GM23338 (cell line): ENCODE measurements at regions not wholly inside any gene's neighbourhood (a gene's known extent, or its start where the extent isn't known, plus 50 kb on each side); places are given as distances from the start of the nearest gene placed in this dataset.

Source experiments
- ATAC-seq: fragments of 200-7000 bp; cut with Tn5 transposase; 3 replicates; pipeline ENCODE4 v1.9.1; 2020
- DNase-seq: peaks from one replicate; pipeline ENCODE4 v3.0.0-alpha.2; 2015; ENCODE audit warnings: low spot score
- H2AFZ ChIP-seq: fragments of 200-600 bp; sonication (generic); 2 replicates; pipeline ENCODE4 v1.8.0; 2016; ENCODE audit warnings: antibody characterized with exemption, mild to moderate bottlenecking, moderate library complexity
- H3F3A ChIP-seq: fragments of 200-600 bp; sonication (generic); replicated peaks from 2 replicates; pipeline ENCODE4 v1.8.0; 2017; ENCODE audit warnings: antibody characterized with exemption, mixed run types, low read depth
- H3K27ac ChIP-seq: fragments of 200-600 bp; sonication (generic); 2 replicates; pipeline ENCODE4 v1.6.1; 2016; ENCODE audit warnings: low read depth
- H3K27me3 ChIP-seq: fragments of 200-600 bp; sonication (generic); 2 replicates; pipeline ENCODE4 v1.8.0; 2016; ENCODE audit warnings: mild to moderate bottlenecking, mixed run types, moderate library complexity; ENCODE audit not compliant: insufficient read depth
- H3K36me3 ChIP-seq: fragments of 200-600 bp; sonication (generic); 2 replicates; pipeline ENCODE4 v1.8.0; 2016; ENCODE audit warnings: mild to moderate bottlenecking; ENCODE audit not compliant: insufficient read depth
- H3K4me1 ChIP-seq: fragments of 200-600 bp; sonication (generic); 2 replicates; pipeline ENCODE4 v1.8.0; 2016; ENCODE audit warnings: mild to moderate bottlenecking, moderate library complexity; ENCODE audit not compliant: insufficient read depth
- H3K4me2 ChIP-seq: fragments of 200-600 bp; sonication (generic); 2 replicates; pipeline ENCODE4 v1.7.1; 2017; ENCODE audit warnings: mixed run types
- H3K4me3 ChIP-seq: fragments of 200-600 bp; sonication (generic); 2 replicates; pipeline ENCODE4 v1.6.1; 2016; ENCODE audit warnings: mixed run types
- H3K79me2 ChIP-seq: fragments of 200-600 bp; sonication (generic); replicated peaks from 2 replicates; pipeline ENCODE4 v1.8.0; 2017; ENCODE audit warnings: mild to moderate bottlenecking; ENCODE audit not compliant: insufficient read depth
- H3K9me2 ChIP-seq: fragments of 200-600 bp; sonication (generic); 2 replicates; pipeline ENCODE4 v1.8.0; 2017; ENCODE audit not compliant: insufficient read depth
- H4K20me1 ChIP-seq: fragments of 200-600 bp; sonication (generic); replicated peaks from 2 replicates; pipeline ENCODE4 v1.8.0; 2017; ENCODE audit warnings: mild to moderate bottlenecking; ENCODE audit not compliant: insufficient read depth
- H3K27ac Mint-ChIP-seq: 2 replicates; pipeline ENCODE4 v1.8.0; 2020; ENCODE audit warnings: inconsistent platforms, mild to moderate bottlenecking, moderate library complexity, mixed read lengths
- H3K27me3 Mint-ChIP-seq: 3 replicates; pipeline ENCODE4 v1.8.0; 2022; ENCODE audit warnings: low read depth, mild to moderate bottlenecking, moderate library complexity, mixed read lengths, inconsistent platforms; ENCODE audit not compliant: insufficient read depth, poor library complexity
- H3K36me3 Mint-ChIP-seq: 3 replicates; pipeline ENCODE4 v1.8.0; 2021; ENCODE audit warnings: low read depth, mild to moderate bottlenecking, inconsistent platforms, moderate library complexity, mixed read lengths
- H3K4me1 Mint-ChIP-seq: 3 replicates; pipeline ENCODE4 v1.8.0; 2020; ENCODE audit warnings: mild to moderate bottlenecking, inconsistent platforms, mixed read lengths
- H3K4me3 Mint-ChIP-seq: 3 replicates; pipeline ENCODE4 v1.8.0; 2021; ENCODE audit warnings: moderate library complexity, mild to moderate bottlenecking, inconsistent platforms, mixed read lengths
- H3K9me3 Mint-ChIP-seq: 3 replicates; pipeline ENCODE4 v1.8.0; 2020; ENCODE audit warnings: moderate library complexity, mild to moderate bottlenecking, inconsistent platforms, mixed read lengths
- ETS1 ChIP-seq: IDR thresholded peaks from 2 replicates; pipeline ENCODE4 v1.6.1; 2016; ENCODE audit warnings: antibody characterized with exemption
- EZH2 ChIP-seq: fragments of 200-600 bp; sonication (generic); IDR thresholded peaks from one replicate; pipeline ENCODE4 v1.8.0; 2017; ENCODE audit warnings: antibody characterized with exemption, mild to moderate bottlenecking, low read depth; ENCODE audit not compliant: unreplicated experiment
- JUNB ChIP-seq: IDR thresholded peaks from one replicate; pipeline ENCODE4 v1.6.1; 2016; ENCODE audit warnings: antibody characterized with exemption; ENCODE audit not compliant: unreplicated experiment
- POLR2AphosphoS5 ChIP-seq: IDR thresholded peaks from 2 replicates; pipeline ENCODE4 v1.6.1; 2016; ENCODE audit warnings: antibody characterized with exemption, low read depth
- REST ChIP-seq: IDR thresholded peaks from one replicate; pipeline ENCODE4 v1.6.1; 2018; ENCODE audit warnings: antibody characterized with exemption; ENCODE audit not compliant: unreplicated experiment
- ZNF462 ChIP-seq: fragments of 250-450 bp; sonication (Bioruptor Pico); IDR thresholded peaks from 2 replicates; pipeline ENCODE4 v1.5.0; 2020; ENCODE audit warnings: mild to moderate bottlenecking, moderate library complexity

DNA sequence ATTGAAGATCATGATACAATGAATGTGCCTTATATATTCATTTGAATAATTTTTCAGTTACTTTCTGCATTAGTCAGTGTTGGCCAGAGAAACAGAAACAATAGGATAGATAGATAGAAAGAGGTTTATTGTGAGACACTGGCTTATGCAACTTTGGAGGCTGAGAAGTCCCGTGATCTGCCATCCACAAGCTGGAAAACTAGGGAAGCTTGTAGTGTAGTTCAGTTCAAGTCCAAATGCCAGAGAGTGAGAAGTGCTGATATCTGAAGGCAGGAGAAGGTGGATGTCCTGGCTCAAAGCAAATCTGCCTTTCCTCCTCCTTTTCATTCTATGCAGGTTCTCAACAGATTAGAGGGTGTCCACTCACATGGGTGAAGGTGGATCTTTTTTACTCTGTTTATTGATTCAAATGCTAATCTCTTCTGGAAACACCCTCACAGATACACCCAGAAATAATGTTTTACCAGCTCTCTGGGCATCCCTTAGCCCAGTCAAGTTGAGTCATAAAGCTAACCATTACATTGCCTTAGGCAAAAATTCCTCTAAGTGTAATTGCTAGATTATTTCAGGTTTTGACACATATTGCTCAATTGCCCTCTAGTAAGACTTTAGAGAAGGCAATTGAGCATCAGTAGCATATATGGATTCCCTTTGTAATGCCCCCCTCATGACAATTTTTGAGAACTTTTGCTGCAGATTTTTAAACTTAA, 341.4 kb downstream of the LPIN1 start:
- TF ChIP-seq ZNF462 (CRISPR knock-in tag) (no peak), EZH2 (no peak), ETS1 (no peak)
- Mint-ChIP-seq H3K27ac (no peak overlapping the region), H3K4me1 (peaks cover 21% of the 10 kb centered on the region), H3K27me3 (peaks cover 8% of the 10 kb centered on the region), H3K4me3 (no peak overlapping the region), H3K9me3 (no peaks in the 10 kb centered on the region), H3K36me3 (peaks cover 4% of the 10 kb centered on the region; the same call in 1 of the 3 replicates)
- Histone ChIP-seq H4K20me1 (no peaks in the 10 kb centered on the region), H3K27me3 (no peaks in the 10 kb centered on the region), H3F3A (peaks cover 11% of the 10 kb centered on the region), H3K36me3 (no peaks in the 10 kb centered on the region), H3K4me3 (no peak overlapping the region), H3K27ac (no peak overlapping the region), H3K79me2 (no peaks in the 10 kb centered on the region), H3K4me1 (peaks cover 27% of the 10 kb centered on the region), H2AFZ (no peak overlapping the region), H3K9me2 (peaks cover 6% of the 10 kb centered on the region; the same call in 1 of the 2 replicates), H3K4me2 (no peak overlapping the region)
- no peak for DNase-seq
- no peak for ATAC-seq

GRCh38 chr2:12089001-12089400, 342.6 kb downstream of the LPIN1 start:
- H3K36me3 Mint-ChIP-seq: peaks cover 4% of the 10 kb centered on the region; the same call in 1 of the 3 replicates
- H3F3A ChIP-seq: peaks cover 4% of the 10 kb centered on the region
- H3K79me2 ChIP-seq: no peaks in the 10 kb centered on the region
- no peak overlapping the region for H3K27ac ChIP-seq
- peaks cover 8% of the 10 kb centered on the region for H3K27me3 Mint-ChIP-seq
- H3K9me2 ChIP-seq: peaks cover 6% of the 10 kb centered on the region; the same call in 1 of the 2 replicates
- H4K20me1 ChIP-seq: no peaks in the 10 kb centered on the region
- DNase-seq: no peak
- no peak for ATAC-seq
- no peaks in the 10 kb centered on the region for H3K36me3 ChIP-seq
- H3K4me3 Mint-ChIP-seq: no peak overlapping the region
- H3K4me2 ChIP-seq: no peak overlapping the region
- H3K4me1 Mint-ChIP-seq: peaks cover 11% of the 10 kb centered on the region
- no peak overlapping the region for H3K27ac Mint-ChIP-seq
- no peak overlapping the region for H3K4me3 ChIP-seq
- H3K4me1 ChIP-seq: peaks cover 20% of the 10 kb centered on the region
- no peaks in the 10 kb centered on the region for H3K9me3 Mint-ChIP-seq
- H2AFZ ChIP-seq: peak overlapping the region; percentile 60
- H3K27me3 ChIP-seq: no peaks in the 10 kb centered on the region
- no peak for TF ChIP-seq ETS1
- no peak for TF ChIP-seq POLR2AphosphoS5
- no peak for TF ChIP-seq JUNB
- no peak for TF ChIP-seq REST
